HAP-1 (cell line): ENCODE measurements at regions not wholly inside any gene's neighbourhood (a gene's known extent, or its start where the extent isn't known, plus 50 kb on each side); places are given as distances from the start of the nearest gene placed in this dataset.

Source experiments
- DNase-seq, 2 experiments: peaks; one replicate each; pipeline ENCODE4 v3.0.0-alpha.2; 2016 to 2020; ENCODE audit warnings: low spot score in 2 of 2
- H3K27me3 ChIP-seq: fragments of 250-450 bp; sonication (Bioruptor Pico); 2 replicates; pipeline ENCODE4 v1.5.1; 2020; ENCODE audit warnings: low read depth, mild to moderate bottlenecking, moderate library complexity
- H3K36me3 ChIP-seq: fragments of 250-450 bp; sonication (Bioruptor Pico); replicated peaks from 2 replicates; pipeline ENCODE4 v1.5.1; 2020; ENCODE audit warnings: mild to moderate bottlenecking
- H3K4me1 ChIP-seq: fragments of 250-450 bp; sonication (Bioruptor Pico); 2 replicates; pipeline ENCODE4 v1.5.1; 2020; ENCODE audit warnings: mild to moderate bottlenecking
- H3K4me3 ChIP-seq: fragments of 250-450 bp; sonication (Bioruptor Pico); 2 replicates; pipeline ENCODE4 v1.5.1; 2020; ENCODE audit warnings: mild to moderate bottlenecking, moderate library complexity
- H3K9me3 ChIP-seq: fragments of 250-450 bp; sonication (Bioruptor Pico); 2 replicates; pipeline ENCODE4 v1.5.1; 2020; ENCODE audit warnings: mild to moderate bottlenecking, moderate library complexity
- in situ Hi-C: fragments of 300-500 bp; cut with MboI; formaldehyde crosslinking; loops from 3 replicates; pipeline ENCODE4 v1.14.3; 2020; ENCODE audit warnings: low sequenced_read_pairs, inconsistent platforms, mixed read lengths

DNA sequence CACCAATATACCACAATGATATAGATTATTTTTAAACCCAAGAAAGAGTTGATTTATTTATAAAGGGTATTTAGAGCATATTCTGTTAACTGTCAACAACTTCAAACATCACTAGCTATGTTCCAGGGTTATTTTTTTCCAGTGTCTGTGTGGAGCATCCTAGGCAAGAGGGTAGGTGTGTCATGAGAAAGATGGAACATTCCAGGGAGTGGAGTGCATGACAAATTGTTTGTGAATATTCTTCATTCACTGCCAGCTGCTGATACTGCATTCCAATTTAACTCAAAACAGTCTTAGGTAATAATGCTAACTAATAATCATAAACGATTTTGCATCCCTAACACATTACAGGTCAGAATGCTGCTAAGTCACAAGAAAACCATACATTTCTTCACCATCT lies 148.7 kb upstream of the RASGEF1B start:
- in situ Hi-C loops = no loop called here
- DNase-seq = no peak
- no peaks in the 10 kb centered on the region for H3K27me3 ChIP-seq
- H3K4me1 ChIP-seq = no peaks in the 10 kb centered on the region
- no peaks in the 10 kb centered on the region for H3K9me3 ChIP-seq
- no peak overlapping the region for H3K4me3 ChIP-seq
- no peaks in the 10 kb centered on the region for H3K36me3 ChIP-seq

GRCh38 chr4:81617545-81617944 lies 145.8 kb upstream of the RASGEF1B start:
- H3K36me3 ChIP-seq = no peaks in the 10 kb centered on the region
- in situ Hi-C loops = no loop called here
- no peaks in the 10 kb centered on the region for H3K4me1 ChIP-seq
- no peaks in the 10 kb centered on the region for H3K9me3 ChIP-seq
- DNase-seq = no peak
- H3K4me3 ChIP-seq = no peak overlapping the region
- no peaks in the 10 kb centered on the region for H3K27me3 ChIP-seq

DNA sequence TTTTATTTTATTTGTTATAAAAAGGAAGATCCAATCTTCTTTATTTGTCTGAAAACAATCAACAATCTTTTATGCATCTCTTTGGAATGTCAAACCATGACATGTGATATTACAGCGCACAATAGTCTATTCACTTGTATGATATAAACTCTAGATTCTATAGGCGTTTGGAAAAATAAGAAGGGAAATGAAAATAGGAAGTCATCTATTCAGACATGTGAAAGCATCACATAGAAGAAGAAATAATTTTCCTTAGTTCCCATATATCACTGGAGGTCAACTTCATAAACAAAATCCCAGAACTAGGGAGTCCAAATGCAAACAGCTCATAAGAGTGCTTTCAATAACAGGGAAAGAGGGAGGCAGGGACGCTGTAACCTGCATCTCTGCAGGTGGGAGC lies 139.5 kb upstream of the RASGEF1B start:
- Histone ChIP-seq H3K27me3 (no peaks in the 10 kb centered on the region), H3K9me3 (no peaks in the 10 kb centered on the region), H3K4me3 (no peak overlapping the region), H3K4me1 (no peaks in the 10 kb centered on the region), H3K36me3 (no peaks in the 10 kb centered on the region)
- in situ Hi-C loops = no loop called here
- no peak for DNase-seq

DNA sequence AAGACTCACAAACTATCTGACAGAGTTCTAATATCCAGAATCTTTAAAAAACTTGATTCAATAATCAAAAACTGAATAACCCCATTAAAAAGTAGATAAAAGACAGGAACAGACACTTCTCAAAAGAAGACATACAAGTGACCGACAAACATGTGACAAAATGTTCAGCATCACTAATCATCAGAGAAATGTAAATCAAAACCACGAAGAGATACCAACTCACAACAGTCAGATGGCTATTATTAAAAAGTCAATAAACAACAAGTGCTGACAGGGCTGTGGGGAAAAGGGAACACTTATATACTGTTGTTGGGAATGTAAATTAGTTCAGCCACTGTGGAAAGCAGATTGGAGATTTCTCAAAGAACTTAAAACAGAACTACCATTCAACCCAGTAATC lies 138.1 kb upstream of the RASGEF1B start:
- H3K9me3 ChIP-seq = no peaks in the 10 kb centered on the region
- in situ Hi-C loops = no loop called here
- DNase-seq = no peak
- H3K4me1 ChIP-seq = no peaks in the 10 kb centered on the region
- no peak overlapping the region for H3K4me3 ChIP-seq
- no peaks in the 10 kb centered on the region for H3K36me3 ChIP-seq
- H3K27me3 ChIP-seq = no peaks in the 10 kb centered on the region

GRCh38 chr4:81607950-81608349 lies 136.2 kb upstream of the RASGEF1B start:
- in situ Hi-C loops = no loop called here
- no peak overlapping the region for H3K4me3 ChIP-seq
- H3K36me3 ChIP-seq = no peaks in the 10 kb centered on the region
- DNase-seq = no peak
- H3K27me3 ChIP-seq = no peaks in the 10 kb centered on the region
- H3K9me3 ChIP-seq = no peaks in the 10 kb centered on the region
- H3K4me1 ChIP-seq = no peaks in the 10 kb centered on the region

GRCh38 chr4:81606801-81607501 lies 135.2 kb upstream of the RASGEF1B start:
- Histone ChIP-seq H3K9me3 (no peaks in the 10 kb centered on the region), H3K36me3 (no peaks in the 10 kb centered on the region), H3K4me3 (no peak overlapping the region), H3K4me1 (no peaks in the 10 kb centered on the region), H3K27me3 (no peaks in the 10 kb centered on the region)
- in situ Hi-C loops = no loop called here
- DNase-seq = no peak

DNA sequence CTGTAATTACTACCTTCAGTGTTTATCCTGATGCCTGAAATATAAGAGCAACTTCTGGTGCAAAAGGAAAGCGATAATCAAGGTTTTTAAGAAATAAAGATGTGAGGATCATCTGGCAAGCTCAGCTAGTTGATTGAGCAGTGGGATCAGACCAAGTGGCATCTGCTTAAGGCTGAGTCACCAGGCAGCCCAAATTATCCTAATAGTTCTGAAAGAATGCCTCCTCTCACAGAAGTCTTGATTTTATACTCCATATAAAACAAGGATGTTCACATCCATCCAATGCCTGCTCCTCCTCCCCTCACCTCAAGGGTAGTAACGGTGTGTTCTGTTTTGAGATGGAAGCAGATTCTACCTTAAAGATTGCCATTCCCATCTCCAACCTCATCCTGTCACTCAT lies 134.5 kb upstream of the RASGEF1B start:
- H3K4me3 ChIP-seq = no peak overlapping the region
- H3K36me3 ChIP-seq = no peaks in the 10 kb centered on the region
- H3K9me3 ChIP-seq = no peaks in the 10 kb centered on the region
- DNase-seq = no peak
- no peaks in the 10 kb centered on the region for H3K27me3 ChIP-seq
- H3K4me1 ChIP-seq = no peaks in the 10 kb centered on the region
- in situ Hi-C loops = no loop called here

DNA sequence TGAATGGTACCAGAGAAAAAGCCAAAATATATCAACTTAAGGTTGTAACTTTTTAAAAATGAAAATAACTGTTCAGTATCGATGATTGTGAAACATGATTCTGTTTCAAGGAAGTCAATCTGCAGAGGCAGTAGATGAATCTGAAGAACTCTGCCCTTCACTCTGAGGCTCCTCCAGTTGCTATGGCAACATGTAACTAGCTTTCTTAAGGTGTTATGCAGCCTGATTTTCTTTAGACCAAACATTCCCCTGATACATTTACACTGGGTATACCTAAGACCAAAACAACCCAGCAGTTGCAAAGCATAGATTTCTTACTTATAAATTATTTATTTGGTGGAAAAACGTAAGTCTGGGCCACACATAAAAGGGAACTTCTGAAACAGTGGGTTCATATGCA lies 133.6 kb upstream of the RASGEF1B start:
- in situ Hi-C loops = no loop called here
- Histone ChIP-seq H3K9me3 (no peaks in the 10 kb centered on the region), H3K4me3 (no peak overlapping the region), H3K27me3 (no peaks in the 10 kb centered on the region), H3K36me3 (no peaks in the 10 kb centered on the region), H3K4me1 (no peaks in the 10 kb centered on the region)
- DNase-seq = no peak

DNA sequence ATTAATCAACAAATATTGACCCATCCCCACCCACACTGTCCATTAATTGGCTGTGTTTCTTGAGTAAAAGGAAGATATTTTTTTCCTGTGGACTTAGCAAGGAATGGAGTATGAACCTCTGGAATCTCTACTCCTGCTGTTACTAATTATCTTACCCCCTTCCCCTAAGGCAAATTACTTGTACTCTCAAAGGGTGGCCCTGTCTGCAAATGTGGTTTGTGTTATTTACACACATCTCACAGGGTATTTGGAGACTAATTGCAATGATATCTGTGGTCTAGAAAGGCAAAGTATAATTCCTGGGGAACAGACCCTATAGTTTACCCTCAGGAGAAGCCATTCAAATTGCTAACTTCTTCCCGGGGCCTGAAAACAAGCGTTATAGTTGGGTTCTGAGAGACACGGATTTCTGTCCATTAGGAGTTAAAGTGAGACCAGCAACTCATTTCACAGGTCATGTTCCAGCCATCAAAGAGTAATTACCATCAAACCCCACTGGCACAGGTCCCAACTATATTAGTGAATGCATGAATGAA lies 133.0 kb upstream of the RASGEF1B start:
- DNase-seq = no peak
- in situ Hi-C loops = no loop called here
- Histone ChIP-seq H3K4me1 (no peaks in the 10 kb centered on the region), H3K36me3 (no peaks in the 10 kb centered on the region), H3K4me3 (no peak overlapping the region), H3K9me3 (no peaks in the 10 kb centered on the region), H3K27me3 (no peaks in the 10 kb centered on the region)

DNA sequence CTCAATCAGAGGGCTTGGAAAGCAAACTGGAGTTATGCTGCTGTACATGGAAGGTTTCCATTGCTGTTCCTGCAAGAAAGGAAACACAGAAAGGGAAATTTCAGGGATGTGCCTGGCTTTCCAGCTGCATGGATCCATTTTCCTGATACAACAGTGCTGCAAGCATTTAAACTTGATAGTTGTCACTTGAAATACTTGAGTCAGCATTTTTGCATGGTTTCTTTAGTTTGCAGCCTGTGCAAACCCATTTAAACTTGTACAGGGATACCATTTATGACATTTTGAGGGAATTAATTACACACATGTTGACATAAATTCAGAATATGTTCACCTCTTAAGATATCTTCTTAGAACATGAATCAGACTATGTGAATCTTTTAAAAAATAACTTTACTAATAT lies 131.1 kb upstream of the RASGEF1B start:
- no peak for DNase-seq
- no peaks in the 10 kb centered on the region for H3K27me3 ChIP-seq
- H3K4me1 ChIP-seq = no peaks in the 10 kb centered on the region
- H3K9me3 ChIP-seq = no peaks in the 10 kb centered on the region
- H3K36me3 ChIP-seq = no peaks in the 10 kb centered on the region
- no peak overlapping the region for H3K4me3 ChIP-seq
- in situ Hi-C loops = no loop called here

- in situ Hi-C loops = no loop called here
- H3K36me3 ChIP-seq = no peaks in the 10 kb centered on the region
- no peaks in the 10 kb centered on the region for H3K4me1 ChIP-seq
- H3K4me3 ChIP-seq = no peak overlapping the region
- H3K9me3 ChIP-seq = no peaks in the 10 kb centered on the region
- DNase-seq = no peak
- no peaks in the 10 kb centered on the region for H3K27me3 ChIP-seq
These were observed 129.6 kb upstream of the RASGEF1B start for GRCh38 chr4:81601358-81601694.

DNA sequence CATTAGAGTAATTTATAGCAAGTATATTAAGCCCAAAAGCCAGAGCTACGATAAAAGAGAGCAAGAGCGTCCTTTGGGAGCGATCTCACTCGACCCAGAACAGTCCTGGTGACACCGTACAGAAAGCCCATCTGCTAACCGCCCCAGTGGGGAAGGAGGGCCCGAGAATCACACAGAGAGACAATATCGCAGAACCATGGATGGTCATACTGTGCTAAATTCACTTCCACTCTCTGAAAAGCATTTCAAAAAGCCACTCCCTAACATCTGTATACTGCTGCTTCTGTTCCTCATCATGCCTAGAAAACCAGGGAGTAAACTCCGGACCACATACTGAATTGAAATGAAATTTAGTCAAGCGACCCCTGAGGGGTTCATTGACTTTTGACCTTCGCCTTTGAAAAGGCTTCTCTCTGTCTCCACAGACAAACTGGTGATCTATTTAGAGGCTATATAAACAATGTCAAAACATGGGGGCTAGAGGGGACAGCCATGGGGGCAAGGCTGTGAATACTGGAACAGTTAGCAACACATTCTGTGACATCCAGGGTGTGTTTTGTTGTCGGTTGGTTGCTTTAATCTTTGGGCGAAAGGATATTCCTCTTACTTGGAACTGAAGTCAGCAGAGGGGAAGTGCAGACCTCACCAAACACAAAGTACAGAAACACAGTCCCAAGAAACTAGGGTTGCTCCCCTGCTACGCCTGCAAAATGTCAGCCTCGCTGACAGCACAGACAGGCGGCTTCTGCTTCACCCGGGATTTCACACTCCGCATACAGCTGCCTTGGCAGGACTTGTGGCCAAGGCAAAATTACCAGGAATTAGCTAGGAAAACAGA lies 129.0 kb upstream of the RASGEF1B start:
- DNase-seq = no peak
- Histone ChIP-seq H3K4me3 (no peak overlapping the region), H3K9me3 (no peaks in the 10 kb centered on the region), H3K36me3 (no peaks in the 10 kb centered on the region), H3K27me3 (no peaks in the 10 kb centered on the region), H3K4me1 (no peaks in the 10 kb centered on the region)
- in situ Hi-C loops = no loop called here

- in situ Hi-C loops = no loop called here
- no peak for DNase-seq
- H3K4me3 ChIP-seq = no peak overlapping the region
- H3K36me3 ChIP-seq = no peaks in the 10 kb centered on the region
- H3K27me3 ChIP-seq = no peaks in the 10 kb centered on the region
- H3K4me1 ChIP-seq = no peaks in the 10 kb centered on the region
- no peaks in the 10 kb centered on the region for H3K9me3 ChIP-seq
These were observed 128.2 kb upstream of the RASGEF1B start for GRCh38 chr4:81599742-81600380.
